IMR-90 (cell line): ENCODE measurements at regions not wholly inside any gene's neighbourhood (a gene's known extent, or its start where the extent isn't known, plus 50 kb on each side); places are given as distances from the start of the nearest gene placed in this dataset.

ENCODE experiments used
- ATAC-seq: fragments of 200-7000 bp; cut with Tn5 transposase; 2 replicates; pipeline ENCODE4 v1.9.1; 2020; ENCODE audit warnings: low read depth, mild to moderate bottlenecking, moderate library complexity
- BruUV-seq: library from RNA; stranded (reverse); fragments of 400-500 nt; replicated peaks from 2 replicates; lab custom pipeline; 2021; lab: Mats Ljungman, UMichigan
- CTCF ChIA-PET: fragments of 300-600 bp; formaldehyde crosslinking; extraction: SDS; loops from one replicate; lab custom pipeline; 2021; ENCODE audit warnings: antibody characterized with exemption; lab: Yijun Ruan, JAX
- POLR2A ChIA-PET: fragments of 300-600 bp; sonication (Branson Sonifier 250); formaldehyde crosslinking; loops from one replicate; lab custom pipeline; 2022; ENCODE audit warnings: antibody characterized with exemption; ENCODE audit not compliant: unreplicated experiment; lab: Charles Lee
- DNase-seq: peaks from one replicate; pipeline ENCODE4 v3.0.0; 2013
- H2AFZ ChIP-seq: replicated peaks from 2 replicates; pipeline ENCODE3; 2013; ENCODE audit warnings: low read length, mild to moderate bottlenecking; ENCODE audit not compliant: poor library complexity
- H2AK5ac ChIP-seq: 2 replicates; pipeline ENCODE4 v1.6.1; 2013; ENCODE audit warnings: low read depth, low read length, inconsistent platforms
- H2AK9ac ChIP-seq: replicated peaks from 2 replicates; pipeline ENCODE3; 2013; ENCODE audit warnings: mild to moderate bottlenecking, low read depth, low read length, moderate library complexity; ENCODE audit not compliant: poor library complexity
- H2BK120ac ChIP-seq: 2 replicates; pipeline ENCODE4 v1.6.1; 2013; ENCODE audit warnings: low read depth, low read length, inconsistent platforms
- H2BK15ac ChIP-seq: 3 replicates; pipeline ENCODE4 v1.6.1; 2013; ENCODE audit warnings: low read depth, low read length, inconsistent platforms
- H2BK20ac ChIP-seq: 2 replicates; pipeline ENCODE4 v1.6.1; 2013; ENCODE audit warnings: low read depth, mild to moderate bottlenecking, inconsistent platforms, low read length, moderate library complexity
- H2BK5ac ChIP-seq: 2 replicates; pipeline ENCODE4 v1.6.1; 2013; ENCODE audit warnings: mild to moderate bottlenecking, low read depth, low read length, inconsistent platforms; ENCODE audit not compliant: poor library complexity, severe bottlenecking
- H3K14ac ChIP-seq: replicated peaks from 2 replicates; pipeline ENCODE4 v1.6.1; 2013; ENCODE audit warnings: low read depth, low read length, inconsistent platforms
- H3K18ac ChIP-seq: 2 replicates; pipeline ENCODE4 v1.6.1; 2013; ENCODE audit warnings: low read depth, low read length, control low read depth
- H3K23ac ChIP-seq: 2 replicates; pipeline ENCODE4 v1.6.1; 2013; ENCODE audit warnings: low read depth, low read length, inconsistent platforms
- H3K27ac ChIP-seq: 2 replicates; pipeline ENCODE4 v1.5.1; 2013; ENCODE audit warnings: mild to moderate bottlenecking, control low read depth, low read length; ENCODE audit not compliant: insufficient read depth
- H3K27me3 ChIP-seq: 2 replicates; pipeline ENCODE4 v1.6.1; 2013; ENCODE audit warnings: low read length; ENCODE audit not compliant: control insufficient read depth, insufficient read depth
- H3K36me3 ChIP-seq: 2 replicates; pipeline ENCODE4 v1.6.1; 2013; ENCODE audit warnings: low read length, mixed read lengths; ENCODE audit not compliant: control insufficient read depth, insufficient read depth
- H3K4ac ChIP-seq: 2 replicates; pipeline ENCODE4 v1.6.1; 2013; ENCODE audit warnings: low read depth, low read length, inconsistent platforms
- H3K4me1 ChIP-seq: 2 replicates; pipeline ENCODE4 v1.6.1; 2013; ENCODE audit warnings: low read length, mixed read lengths; ENCODE audit not compliant: control insufficient read depth, insufficient read depth
- H3K4me2 ChIP-seq: 2 replicates; pipeline ENCODE4 v1.6.1; 2013; ENCODE audit warnings: low read depth, mild to moderate bottlenecking, control low read depth, low read length, moderate library complexity
- H3K4me3 ChIP-seq: 2 replicates; pipeline ENCODE4 v1.5.1; 2013; ENCODE audit warnings: low read depth, mild to moderate bottlenecking, control low read depth, low read length, moderate library complexity; ENCODE audit not compliant: insufficient read depth
- H3K56ac ChIP-seq: 2 replicates; pipeline ENCODE4 v1.6.1; 2013; ENCODE audit warnings: low read length, inconsistent platforms; ENCODE audit not compliant: insufficient read depth; ENCODE audit errors: extremely low read depth
- H3K79me1 ChIP-seq, 2 experiments: 2 replicates each; pipeline ENCODE4 v1.6.1; 2013; ENCODE audit warnings: low read length in 2 of 2, inconsistent platforms in 1 of 2, low read depth in 1 of 2
- H3K9ac ChIP-seq: 2 replicates; pipeline ENCODE4 v1.6.1; 2013; ENCODE audit warnings: low read depth, low read length, control low read depth
- H3K9me1 ChIP-seq: 2 replicates; pipeline ENCODE4 v1.6.1; 2013; ENCODE audit warnings: low read length, inconsistent platforms; ENCODE audit not compliant: insufficient read depth
- H3K9me3 ChIP-seq: 2 replicates; pipeline ENCODE4 v1.6.1; 2013; ENCODE audit warnings: low read length; ENCODE audit not compliant: control insufficient read depth, insufficient read depth
- H4K20me1 ChIP-seq: 2 replicates; pipeline ENCODE4 v1.6.1; 2013; ENCODE audit warnings: low read length, inconsistent platforms; ENCODE audit not compliant: insufficient read depth
- H4K5ac ChIP-seq: 2 replicates; pipeline ENCODE4 v1.6.1; 2013; ENCODE audit warnings: mild to moderate bottlenecking, low read depth, low read length, control low read depth
- H4K8ac ChIP-seq, 2 experiments: 2 replicates each; pipeline ENCODE4 v1.6.1; 2013; ENCODE audit warnings: low read depth in 2 of 2, low read length in 2 of 2, control low read depth in 1 of 2, inconsistent platforms in 1 of 2
- H4K91ac ChIP-seq: 2 replicates; pipeline ENCODE4 v1.6.1; 2013; ENCODE audit warnings: low read depth, low read length, inconsistent platforms; ENCODE audit not compliant: insufficient read depth
- BHLHE40 ChIP-seq: fragments of 150-350 bp; IDR thresholded peaks from 2 replicates; pipeline ENCODE4 v1.6.1; 2016; ENCODE audit warnings: mild to moderate bottlenecking, low read depth, low read length
- CEBPB ChIP-seq: IDR thresholded peaks from 2 replicates; pipeline ENCODE4 v1.6.1; 2012; ENCODE audit warnings: low read depth, low read length, improper control_type of control experiment
- CHD1 ChIP-seq: IDR thresholded peaks from 2 replicates; pipeline ENCODE4 v1.6.1; 2012; ENCODE audit warnings: low read depth, low read length, improper control_type of control experiment
- ELK1 ChIP-seq: fragments of 150-350 bp; IDR thresholded peaks from 2 replicates; pipeline ENCODE4 v1.6.1; 2016; ENCODE audit warnings: low read depth, mild to moderate bottlenecking, low read length, moderate library complexity, borderline replicate concordance
- FOS ChIP-seq: fragments of 150-350 bp; IDR thresholded peaks from 2 replicates; pipeline ENCODE4 v1.6.1; 2016; ENCODE audit warnings: low read depth, low read length
- MAFK ChIP-seq: IDR thresholded peaks from 2 replicates; pipeline ENCODE4 v1.6.1; 2012; ENCODE audit warnings: low read depth, low read length, improper control_type of control experiment
- MAZ ChIP-seq: IDR thresholded peaks from 2 replicates; pipeline ENCODE4 v1.6.1; 2012; ENCODE audit warnings: low read depth, mild to moderate bottlenecking, low read length, improper control_type of control experiment, moderate library complexity, borderline replicate concordance
- MXI1 ChIP-seq: IDR thresholded peaks from 2 replicates; pipeline ENCODE4 v1.6.1; 2012; ENCODE audit warnings: low read depth, mild to moderate bottlenecking, low read length, moderate library complexity, borderline replicate concordance
- NFE2L2 ChIP-seq: fragments of 150-350 bp; IDR thresholded peaks from 2 replicates; pipeline ENCODE4 v1.6.1; 2016; ENCODE audit warnings: low read depth, mild to moderate bottlenecking, low read length
- POLR2A ChIP-seq: IDR thresholded peaks from 2 replicates; pipeline ENCODE4 v1.6.1; 2012; ENCODE audit warnings: mild to moderate bottlenecking, low read depth, low read length
- RFX5 ChIP-seq: IDR thresholded peaks from 2 replicates; pipeline ENCODE4 v1.8.0; 2012; ENCODE audit warnings: low read depth, mild to moderate bottlenecking, low read length, moderate library complexity
- USF2 ChIP-seq: fragments of 150-350 bp; IDR thresholded peaks from 2 replicates; pipeline ENCODE4 v1.6.1; 2017; ENCODE audit warnings: mild to moderate bottlenecking, antibody characterized with exemption, low read length, low read depth
- WGBS, 2 experiments: methylation state at CpG; one replicate each; pipeline versions ENCODE4 v1.1.5 to v1.1.7; 2013; ENCODE audit warnings: missing lambda C conversion rate in 2 of 2; ENCODE audit not compliant: insufficient read length in 1 of 2; ENCODE audit errors: extremely low coverage in 2 of 2; 5-methylcytosine and 5-hydroxymethylcytosine counted together
- dilution Hi-C: fragments of 300-500 bp; cut with HindIII; formaldehyde crosslinking; loops from one replicate; pipeline ENCODE4 v1.14.3; 2018; ENCODE audit warnings: low sequenced_read_pairs; ENCODE audit not compliant: unreplicated experiment
- in situ Hi-C: fragments of 300-500 bp; cut with MboI; formaldehyde crosslinking; loops from 3 replicates; pipeline ENCODE4 v1.14.3; 2019; ENCODE audit warnings: low sequenced_read_pairs, inconsistent platforms, mixed read lengths
- intact Hi-C: fragments of 100-400 bp; cut with micrococcal nuclease; formaldehyde crosslinking; loops from 2 replicates; pipeline ENCODE4 v1.10.0; 2022

- ChIA-PET POLR2A (no interaction called here), CTCF (no interaction called here)
- no peak overlapping the region for H3K27ac ChIP-seq
- BruUV-seq, result no TSS peak
- intact Hi-C loops (no loop called here), in situ Hi-C loops (no loop called here), dilution Hi-C loops (no loop called here)
- no CpG with 5 or more reads among the region's 3 CpGs for WGBS, 2 experiments
- no peaks in the 10 kb centered on the region for H3K4me1 ChIP-seq
- H3K9me3 ChIP-seq, result peaks cover 9% of the 10 kb centered on the region; the same call in 1 of the 2 replicates
- no peak overlapping the region for H2BK120ac ChIP-seq
- H3K4me2 ChIP-seq, result no peak overlapping the region
- H4K5ac ChIP-seq, result no peak overlapping the region
- ATAC-seq (no peak), DNase-seq (no peak)
- no peak overlapping the region for H4K8ac ChIP-seq
- no peaks in the 10 kb centered on the region for H4K20me1 ChIP-seq
- no peak overlapping the region for H2AFZ ChIP-seq
- no peaks in the 10 kb centered on the region for H3K9me1 ChIP-seq
- no peak overlapping the region for H3K9ac ChIP-seq
- H3K23ac ChIP-seq, result no peak overlapping the region
- H3K14ac ChIP-seq, result no peak overlapping the region
- no peak for TF ChIP-seq BHLHE40
- TF ChIP-seq MAZ, result no peak
- TF ChIP-seq NFE2L2, result no peak
- no peak for TF ChIP-seq MAFK
- no peak for TF ChIP-seq ELK1
- TF ChIP-seq RFX5, result no peak
- no peak for TF ChIP-seq FOS
- TF ChIP-seq MXI1, result no peak
- TF ChIP-seq CEBPB, result no peak
- TF ChIP-seq POLR2A, result no peak
- TF ChIP-seq USF2, result no peak
- TF ChIP-seq CHD1, result no peak
- H2BK5ac ChIP-seq, result no peak overlapping the region
- no peak overlapping the region for H3K4me3 ChIP-seq
- H2BK15ac ChIP-seq, result no peak overlapping the region
- H3K56ac ChIP-seq, result no peak overlapping the region
- no peak overlapping the region for H3K4ac ChIP-seq
- H2AK5ac ChIP-seq, result no peak overlapping the region
- H2BK20ac ChIP-seq, result no peak overlapping the region
- H3K79me1 ChIP-seq, result no peaks in the 10 kb centered on the region
- no peak overlapping the region for H2AK9ac ChIP-seq
- no peaks in the 10 kb centered on the region for H3K36me3 ChIP-seq
- H3K27me3 ChIP-seq, result no peaks in the 10 kb centered on the region
- H4K91ac ChIP-seq, result no peak overlapping the region
- no peak overlapping the region for H3K18ac ChIP-seq
Measured at GRCh38 chr10:83352588-83352987, 786.7 kb upstream of the GHITM start.
